ENCODE measurements at regions not wholly inside any gene's neighbourhood (a gene's known extent, or its start where the extent isn't known, plus 50 kb on each side); places are given as distances from the start of the nearest gene placed in this dataset.

- no peaks in the 10 kb centered on the region for H3K36me3 ChIP-seq
- H3K4me1 ChIP-seq = no peaks in the 10 kb centered on the region
- intact Hi-C loops (cut with DNase I; ENCODE audit: low total_unique reads) = no loop called here
- peaks cover 0 to 7% (median 5%) of the 10 kb centered on the region in 4 donors for H3K9me3 ChIP-seq
- no peak overlapping the region for H3K4me3 ChIP-seq
- WGBS, 5 donors = 81 to 96% (median 86%) methylated on average over 5 of the region's 5 CpGs
- H3K27ac ChIP-seq = no peak overlapping the region
- H3K27me3 ChIP-seq = no peaks in the 10 kb centered on the region
- DNase-seq = no peak
- no peak for TF ChIP-seq EP300 (IDR thresholded peaks at IDR 0.05)
These were observed 632.1 kb upstream of the ID4 start for GRCh38 chr6:19205076-19205475.

DNA sequence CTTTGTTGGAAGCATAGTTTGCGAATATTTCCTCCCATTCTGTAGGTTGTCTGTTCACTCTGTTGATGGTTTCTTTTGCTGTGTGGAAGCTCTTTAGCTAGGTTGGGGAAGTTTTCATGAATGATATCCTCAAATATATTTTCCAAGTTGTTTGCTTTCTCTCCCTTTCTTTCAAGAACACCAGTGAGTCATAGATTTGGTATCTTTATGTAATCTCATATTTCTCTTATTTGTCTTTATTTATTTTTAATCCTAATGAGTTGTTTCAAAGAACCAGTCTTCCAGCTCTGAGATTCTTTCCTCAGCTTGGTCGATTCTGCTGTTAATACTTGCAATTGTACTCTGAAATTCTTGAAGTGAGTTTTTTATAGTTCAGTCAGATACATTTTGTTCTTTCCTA lies 628.0 kb upstream of the ID4 start:
- intact Hi-C loops (cut with DNase I; ENCODE audit: low total_unique reads) = no loop called here
- Histone ChIP-seq H3K27me3 (no peaks in the 10 kb centered on the region), H3K4me1 (no peaks in the 10 kb centered on the region), H3K9me3 (peaks cover 0 to 5% (median 2%) of the 10 kb centered on the region in 4 donors), H3K36me3 (no peaks in the 10 kb centered on the region), H3K4me3 (no peak overlapping the region), H3K27ac (no peak overlapping the region)
- TF ChIP-seq POLR2AphosphoS5 (IDR thresholded peaks at IDR 0.05) (no peak), CTCF (IDR thresholded peaks at IDR 0.05) (no peak), EP300 (IDR thresholded peaks at IDR 0.05) (no peak), POLR2A (IDR thresholded peaks at IDR 0.05) (no peak)
- WGBS, 5 donors = 67 to 71% (median 69%) methylated on average over 2 of the region's 2 CpGs
- DNase-seq = no peak

- Histone ChIP-seq H3K36me3 (no peaks in the 10 kb centered on the region), H3K4me1 (no peaks in the 10 kb centered on the region), H3K9me3 (peaks cover 0 to 8% (median 3%) of the 10 kb centered on the region in 4 donors), H3K4me3 (no peak overlapping the region), H3K27me3 (no peaks in the 10 kb centered on the region), H3K27ac (no peak overlapping the region)
- intact Hi-C loops (cut with DNase I; ENCODE audit: low total_unique reads) = no loop called here
- peak in 1 of 2 donors; percentile 6 for DNase-seq
- WGBS, 5 donors = 88 to 93% (median 90%) methylated on average over 12 to 14 of the region's 14 CpGs
- no peak for TF ChIP-seq POLR2A (IDR thresholded peaks at IDR 0.05)
- TF ChIP-seq POLR2AphosphoS5 (IDR thresholded peaks at IDR 0.05) = no peak
- TF ChIP-seq EP300 (IDR thresholded peaks at IDR 0.05) = no peak
- TF ChIP-seq CTCF (IDR thresholded peaks at IDR 0.05) = no peak
These were observed 626.1 kb upstream of the ID4 start for GRCh38 chr6:19210849-19211590.

GRCh38 chr6:19214231-19214630 lies 622.9 kb upstream of the ID4 start:
- WGBS, 5 donors = 82 to 92% (median 87%) methylated on average over 2 of the region's 2 CpGs

More at GRCh38 chr6:19214231-19214630, 622.9 kb upstream of the ID4 start:
- intact Hi-C loops (cut with DNase I; ENCODE audit: low total_unique reads) = no loop called here
- no peak for TF ChIP-seq POLR2AphosphoS5 (IDR thresholded peaks at IDR 0.05)
- TF ChIP-seq EP300 (IDR thresholded peaks at IDR 0.05) = no peak
- no peak for TF ChIP-seq POLR2A (IDR thresholded peaks at IDR 0.05)
- TF ChIP-seq CTCF (IDR thresholded peaks at IDR 0.05) = no peak
- H3K27me3 ChIP-seq = no peaks in the 10 kb centered on the region
- H3K4me1 ChIP-seq = no peaks in the 10 kb centered on the region
- no peak for DNase-seq
- no peak overlapping the region for H3K4me3 ChIP-seq
- H3K9me3 ChIP-seq = peaks cover 0 to 8% (median 3%) of the 10 kb centered on the region in 4 donors
- H3K27ac ChIP-seq = no peak overlapping the region
- H3K36me3 ChIP-seq = no peaks in the 10 kb centered on the region
